Activated naive CD4-positive, alpha-beta T cell treated with anti-CD3 and anti-CD28 coated beads for 36 hours (primary cell): ENCODE measurements at regions not wholly inside any gene's neighbourhood (a gene's known extent, or its start where the extent isn't known, plus 50 kb on each side); places are given as distances from the start of the nearest gene placed in this dataset.

Source experiments
- CTCF ChIA-PET: fragments of 350-600 bp; sonication (Branson Sonifier 250); formaldehyde crosslinking; loops from one replicate; lab custom pipeline; 2021; ENCODE audit warnings: antibody characterized with exemption; lab: Charles Lee
- DNase-seq: peaks from one replicate; pipeline ENCODE4 v3.0.0-alpha.2; 2020
- H3K27ac Mint-ChIP-seq: one replicate; pipeline ENCODE4 v1.8.0; 2021; ENCODE audit warnings: mild to moderate bottlenecking, mixed read lengths
- H3K27me3 Mint-ChIP-seq: one replicate; pipeline ENCODE4 v1.8.0; 2021; ENCODE audit warnings: low read depth, mixed read lengths
- H3K36me3 Mint-ChIP-seq: one replicate; pipeline ENCODE4 v1.8.0; 2021; ENCODE audit warnings: low read depth, mixed read lengths
- H3K4me1 Mint-ChIP-seq: one replicate; pipeline ENCODE4 v1.8.0; 2021; ENCODE audit warnings: low read depth, mixed read lengths
- H3K4me3 Mint-ChIP-seq: one replicate; pipeline ENCODE4 v1.8.0; 2021; ENCODE audit warnings: mild to moderate bottlenecking, moderate library complexity, mixed read lengths
- H3K9me3 Mint-ChIP-seq: one replicate; pipeline ENCODE4 v1.8.0; 2021; ENCODE audit warnings: mixed read lengths
- intact Hi-C: fragments of 100-400 bp; cut with micrococcal nuclease; formaldehyde crosslinking; loops from one replicate; pipeline ENCODE4 v1.15.1; 2023

DNA sequence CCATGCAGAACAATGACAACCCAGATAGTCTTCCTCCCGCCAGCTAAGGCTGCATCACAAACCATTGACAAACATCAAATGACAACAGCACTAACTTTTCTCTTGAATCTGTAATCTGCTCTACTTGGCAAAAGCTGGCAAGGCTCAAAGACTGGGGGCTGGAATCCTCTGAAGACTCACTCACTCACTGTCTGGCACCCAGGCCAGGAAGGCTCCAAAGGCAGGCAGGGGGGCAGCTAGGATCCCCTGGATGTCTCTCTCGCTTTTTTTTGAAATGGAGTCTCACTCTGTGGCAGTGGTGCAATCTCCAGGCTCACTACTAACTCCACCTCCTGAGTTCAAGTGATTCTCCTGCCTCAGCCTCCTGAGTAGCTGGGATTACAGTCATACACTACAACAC is 159.7 kb upstream of the GPR26 start:
- intact Hi-C loops = no loop called here
- CTCF ChIA-PET = interaction anchor here (0.6 kb wide), 1 partner anchor 25 kb away, joined by 7 read pairs; no protein-coding TSS in a partner anchor

DNA sequence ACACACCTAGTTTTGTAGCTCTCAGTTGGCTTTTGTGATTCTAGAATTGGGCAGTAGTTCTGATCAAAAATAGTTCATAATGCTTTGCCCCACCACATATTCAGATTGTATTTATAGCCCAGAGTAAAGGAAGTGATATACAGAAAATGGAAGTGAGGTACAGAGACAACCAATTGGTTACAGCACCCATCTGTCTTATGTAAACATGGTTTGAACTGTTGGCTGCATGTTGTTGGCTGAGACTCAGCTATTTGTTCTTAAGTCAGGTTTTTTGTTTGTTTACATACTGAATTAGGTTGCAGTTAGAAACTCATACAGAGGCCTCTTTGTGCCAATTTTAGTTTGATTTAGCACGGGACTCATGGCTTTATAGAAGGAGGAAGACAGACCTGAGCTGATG is 158.9 kb upstream of the GPR26 start:
- H3K36me3 Mint-ChIP-seq = no peaks in the 10 kb centered on the region
- H3K4me3 Mint-ChIP-seq = no peak overlapping the region
- H3K27me3 Mint-ChIP-seq = no peaks in the 10 kb centered on the region
- no peak overlapping the region for H3K27ac Mint-ChIP-seq
- H3K4me1 Mint-ChIP-seq = no peaks in the 10 kb centered on the region
- intact Hi-C loops = no loop called here
- no peaks in the 10 kb centered on the region for H3K9me3 Mint-ChIP-seq
- CTCF ChIA-PET = no interaction called here
- no peak for DNase-seq

More for the DNA sequence above, 159.7 kb upstream of the GPR26 start:
- no peak overlapping the region for H3K4me3 Mint-ChIP-seq
- no peak overlapping the region for H3K27ac Mint-ChIP-seq
- H3K36me3 Mint-ChIP-seq = no peaks in the 10 kb centered on the region
- no peaks in the 10 kb centered on the region for H3K4me1 Mint-ChIP-seq
- H3K9me3 Mint-ChIP-seq = no peaks in the 10 kb centered on the region
- no peaks in the 10 kb centered on the region for H3K27me3 Mint-ChIP-seq
- DNase-seq = no peak

DNA sequence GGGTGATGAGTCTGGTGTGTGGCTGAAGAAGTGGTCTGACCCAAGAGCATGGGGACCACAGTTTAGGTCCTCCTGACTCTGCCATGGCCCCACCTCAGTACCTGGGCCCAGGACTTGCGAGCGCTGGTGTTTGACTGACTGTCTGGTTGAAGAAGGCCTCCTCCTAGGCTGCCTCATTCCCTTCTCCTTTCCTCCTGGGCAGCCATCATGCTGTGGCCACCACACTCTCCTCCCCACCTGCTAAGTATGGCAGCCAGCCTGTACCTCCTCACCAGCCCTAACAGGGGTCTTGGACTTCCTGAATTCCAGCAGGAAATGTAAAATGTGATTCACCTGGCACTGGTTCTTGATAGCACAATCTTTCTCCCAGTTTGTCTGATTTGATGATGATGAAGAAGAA is 156.8 kb upstream of the GPR26 start:
- Mint-ChIP-seq H3K36me3 (no peaks in the 10 kb centered on the region), H3K27ac (no peak overlapping the region), H3K4me3 (no peak overlapping the region), H3K27me3 (no peaks in the 10 kb centered on the region), H3K9me3 (no peaks in the 10 kb centered on the region), H3K4me1 (no peaks in the 10 kb centered on the region)
- DNase-seq = no peak
- intact Hi-C loops = no loop called here
- CTCF ChIA-PET = no interaction called here

DNA sequence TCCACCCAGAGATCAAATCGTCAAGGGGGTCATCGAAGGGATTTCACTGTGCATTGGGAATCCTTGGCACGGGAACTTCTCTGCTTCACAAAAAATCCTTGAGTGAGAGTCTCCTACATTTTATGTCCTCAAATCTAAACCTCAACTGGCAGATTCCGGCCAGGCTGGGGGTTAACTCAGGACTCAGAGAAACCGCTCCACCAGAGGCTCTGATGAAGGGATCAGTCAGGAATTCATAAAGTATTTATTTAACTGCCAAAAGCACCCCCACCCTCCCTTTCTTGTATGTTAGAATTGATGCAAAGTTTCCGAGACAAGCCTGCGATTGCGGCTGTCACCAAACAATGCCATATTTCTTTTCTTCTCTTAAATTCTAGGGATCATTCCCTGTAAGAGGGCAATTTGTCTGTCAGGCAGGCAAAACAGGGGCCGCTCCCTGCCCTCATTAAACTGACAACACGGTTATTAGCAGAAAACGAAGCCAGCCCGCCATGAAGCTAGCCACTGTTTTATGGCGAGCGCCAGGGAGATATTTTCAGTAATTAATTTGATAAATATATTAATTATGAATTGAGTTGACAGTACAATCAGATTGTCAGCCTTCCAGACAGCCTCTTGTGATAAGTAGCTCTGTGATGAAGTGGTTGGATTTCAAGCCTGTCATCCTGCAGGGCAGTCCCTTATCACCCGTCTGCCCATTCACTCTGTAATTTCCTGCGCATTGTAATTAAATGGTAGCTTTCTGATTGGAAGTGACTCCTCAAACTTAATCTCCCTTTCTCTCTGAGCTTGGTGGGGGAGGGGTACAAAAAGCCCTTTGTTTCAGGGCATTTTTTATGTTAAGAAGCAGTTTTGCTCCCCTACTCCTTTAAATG is 153.0 kb upstream of the GPR26 start:
- Mint-ChIP-seq H3K9me3 (no peaks in the 10 kb centered on the region), H3K4me1 (no peaks in the 10 kb centered on the region), H3K4me3 (no peak overlapping the region), H3K27me3 (peaks cover 2% of the 10 kb centered on the region), H3K36me3 (no peaks in the 10 kb centered on the region), H3K27ac (no peak overlapping the region)
- no peak for DNase-seq
- CTCF ChIA-PET = no interaction called here
- intact Hi-C loops = no loop called here

DNA sequence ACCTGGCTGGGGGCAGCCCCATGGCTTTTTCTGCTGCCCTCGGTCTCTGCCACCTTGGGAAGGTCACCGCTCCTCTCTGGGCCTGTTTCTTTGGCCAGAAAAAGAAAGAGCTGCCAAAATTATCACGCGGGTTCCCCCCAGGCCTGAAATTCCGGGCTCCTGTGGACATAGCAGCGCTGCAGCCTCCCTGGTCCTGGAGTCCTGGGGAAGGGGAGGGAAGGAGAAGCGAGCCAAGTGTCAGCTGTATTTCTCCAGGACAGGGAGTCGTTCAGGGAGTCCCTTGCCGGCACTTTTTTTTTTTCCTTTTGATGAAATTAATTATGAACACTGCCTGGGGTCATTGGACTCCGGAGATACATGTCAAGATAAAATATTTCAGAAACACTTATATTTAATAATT is 152.3 kb upstream of the GPR26 start:
- Mint-ChIP-seq H3K9me3 (no peaks in the 10 kb centered on the region), H3K36me3 (no peaks in the 10 kb centered on the region), H3K4me1 (no peaks in the 10 kb centered on the region), H3K4me3 (no peak overlapping the region), H3K27me3 (peaks cover 2% of the 10 kb centered on the region), H3K27ac (no peak overlapping the region)
- DNase-seq = no peak
- intact Hi-C loops = no loop called here
- CTCF ChIA-PET = no interaction called here

DNA sequence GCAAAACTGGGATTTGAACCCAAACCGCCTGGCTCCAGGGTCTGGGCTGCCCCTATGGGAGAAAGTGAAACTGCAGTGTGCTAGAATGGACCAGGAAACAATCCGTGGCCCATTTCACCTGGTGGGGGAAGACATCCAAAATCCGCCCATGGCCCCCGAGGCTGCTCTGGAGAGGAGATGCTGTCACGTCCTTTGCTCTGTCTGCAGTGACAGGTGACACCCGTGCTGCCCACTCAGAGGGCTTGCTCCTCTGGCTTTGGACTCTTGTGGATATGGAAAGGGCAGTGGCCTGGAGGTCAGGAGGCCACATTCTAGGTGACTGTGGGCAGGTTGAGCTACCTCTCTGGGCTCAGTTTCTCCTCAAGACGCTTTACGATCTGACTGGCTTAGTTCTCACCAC is 151.2 kb upstream of the GPR26 start:
- Mint-ChIP-seq H3K27me3 (peaks cover 4% of the 10 kb centered on the region), H3K4me1 (no peaks in the 10 kb centered on the region), H3K36me3 (no peaks in the 10 kb centered on the region), H3K9me3 (no peaks in the 10 kb centered on the region), H3K4me3 (no peak overlapping the region), H3K27ac (no peak overlapping the region)
- CTCF ChIA-PET = no interaction called here
- intact Hi-C loops = no loop called here
- no peak for DNase-seq

DNA sequence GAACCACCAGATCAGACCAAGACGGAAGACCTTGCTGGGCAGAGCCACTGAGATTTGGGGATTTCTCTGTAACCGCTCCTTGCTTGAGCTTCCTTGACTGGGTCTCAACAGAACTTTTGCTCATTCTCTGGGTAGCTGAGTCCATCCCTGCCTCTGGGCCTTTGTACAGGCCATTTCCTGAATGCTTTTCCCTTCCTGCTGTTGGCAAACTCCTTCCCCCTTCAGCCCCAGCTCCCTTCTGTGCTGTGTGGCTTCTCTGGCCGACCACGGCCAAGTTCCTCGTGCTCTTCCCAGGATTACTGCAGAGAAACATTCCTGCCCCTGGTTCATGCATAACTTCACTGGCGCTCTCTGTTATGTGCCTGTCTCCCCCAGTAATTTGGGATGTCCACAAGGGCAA is 150.5 kb upstream of the GPR26 start:
- DNase-seq = no peak
- CTCF ChIA-PET = interaction anchor here (0.6 kb wide), 1 partner anchor 17 kb away, joined by 3 read pairs; no protein-coding TSS in a partner anchor
- no peak overlapping the region for H3K27ac Mint-ChIP-seq
- no peaks in the 10 kb centered on the region for H3K36me3 Mint-ChIP-seq
- H3K4me3 Mint-ChIP-seq = no peak overlapping the region
- H3K27me3 Mint-ChIP-seq = peaks cover 4% of the 10 kb centered on the region
- H3K9me3 Mint-ChIP-seq = no peaks in the 10 kb centered on the region
- no peaks in the 10 kb centered on the region for H3K4me1 Mint-ChIP-seq
- intact Hi-C loops = no loop called here

DNA sequence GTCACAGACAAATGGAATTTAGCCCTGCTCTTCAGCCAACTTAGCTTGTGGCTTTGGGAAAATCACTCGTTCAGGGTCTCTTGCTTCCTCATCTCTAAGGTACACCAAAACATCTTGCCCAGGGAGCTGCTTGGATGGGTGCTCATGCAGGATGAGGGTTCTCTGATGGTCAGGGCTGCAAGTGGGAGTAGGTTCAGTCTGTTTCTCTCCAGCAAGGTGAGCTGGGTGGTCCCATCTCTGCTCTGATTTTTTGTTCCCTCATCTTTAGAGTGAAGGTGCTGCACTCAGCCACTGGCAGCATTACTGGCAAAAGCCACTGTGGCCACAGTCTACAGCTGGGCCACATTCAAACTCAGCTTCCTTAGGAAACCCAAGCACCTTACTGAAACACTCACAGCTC is 149.9 kb upstream of the GPR26 start:
- no peak for DNase-seq
- Mint-ChIP-seq H3K4me3 (no peak overlapping the region), H3K36me3 (no peaks in the 10 kb centered on the region), H3K27me3 (peaks cover 4% of the 10 kb centered on the region), H3K27ac (no peak overlapping the region), H3K9me3 (no peaks in the 10 kb centered on the region), H3K4me1 (no peaks in the 10 kb centered on the region)
- intact Hi-C loops = no loop called here
- CTCF ChIA-PET = interaction anchor here (0.6 kb wide), 1 partner anchor 16 kb away, joined by 3 read pairs; no protein-coding TSS in a partner anchor

DNA sequence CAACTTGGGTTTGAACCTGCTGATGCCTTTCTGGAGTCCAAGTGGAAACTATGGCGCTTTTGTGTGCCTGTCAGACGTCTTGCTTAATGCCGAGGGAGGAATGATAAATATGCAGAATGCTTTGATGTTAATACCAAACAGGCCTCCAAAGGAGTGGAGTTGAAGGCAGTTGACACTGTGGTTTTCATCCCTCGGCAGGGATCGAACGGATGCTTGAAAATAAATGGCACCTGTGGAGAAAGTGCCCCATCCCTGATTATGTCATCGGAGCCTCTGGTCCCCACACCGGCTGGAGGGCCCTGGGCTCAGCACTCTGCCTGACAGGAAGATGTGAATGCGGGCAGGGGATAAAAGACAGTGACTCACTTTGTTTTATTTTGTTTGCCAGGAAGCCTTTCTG is 148.7 kb upstream of the GPR26 start:
- CTCF ChIA-PET = no interaction called here
- Mint-ChIP-seq H3K36me3 (no peaks in the 10 kb centered on the region), H3K4me3 (no peak overlapping the region), H3K27ac (no peak overlapping the region), H3K27me3 (peaks cover 8% of the 10 kb centered on the region), H3K9me3 (no peaks in the 10 kb centered on the region), H3K4me1 (no peaks in the 10 kb centered on the region)
- DNase-seq = no peak
- intact Hi-C loops = no loop called here

DNA sequence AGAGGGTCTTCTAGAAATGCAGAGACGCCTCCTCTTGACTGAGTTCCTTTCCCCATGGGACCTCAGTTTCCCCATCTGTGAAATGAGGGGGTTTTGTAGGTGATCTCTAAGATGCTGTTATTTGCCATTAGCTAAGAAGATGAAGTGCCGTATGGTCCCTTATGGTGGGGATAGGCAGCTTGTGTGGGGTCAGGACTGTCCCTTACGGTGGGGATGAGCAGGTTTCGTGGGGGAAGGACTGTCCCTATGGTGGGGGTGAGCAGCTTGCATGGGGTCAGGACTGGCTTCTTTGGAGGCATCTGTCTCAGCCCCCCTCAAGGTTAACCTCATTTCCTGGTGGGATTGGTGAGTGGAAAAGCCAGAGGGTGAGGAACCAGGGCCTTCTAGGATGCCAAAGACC is 148.3 kb upstream of the GPR26 start:
- Mint-ChIP-seq H3K4me3 (no peak overlapping the region), H3K27me3 (peaks cover 12% of the 10 kb centered on the region), H3K36me3 (no peaks in the 10 kb centered on the region), H3K4me1 (no peaks in the 10 kb centered on the region), H3K27ac (no peak overlapping the region), H3K9me3 (no peaks in the 10 kb centered on the region)
- CTCF ChIA-PET = no interaction called here
- no peak for DNase-seq
- intact Hi-C loops = no loop called here

DNA sequence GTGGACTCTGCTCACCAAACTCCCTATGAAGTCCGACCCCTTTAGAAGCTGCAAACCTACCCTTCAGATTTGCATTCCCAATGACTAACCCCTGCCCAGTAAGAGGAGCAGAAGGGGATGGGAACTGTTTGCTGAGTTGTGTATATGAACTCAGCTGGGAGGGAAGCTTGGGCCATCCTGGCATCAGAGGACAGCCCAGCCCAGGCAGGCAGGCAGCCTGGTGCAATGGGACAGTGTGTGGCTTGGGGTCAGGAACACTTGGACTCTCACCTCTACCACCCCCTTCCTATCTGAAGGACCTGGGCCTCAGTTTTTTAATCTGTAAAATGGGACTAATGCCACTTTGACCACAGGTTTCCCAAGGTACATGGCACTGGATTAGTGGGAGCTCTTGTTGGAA is 147.4 kb upstream of the GPR26 start:
- Mint-ChIP-seq H3K4me3 (no peak overlapping the region), H3K27ac (no peak overlapping the region), H3K27me3 (peaks cover 12% of the 10 kb centered on the region), H3K36me3 (no peaks in the 10 kb centered on the region), H3K4me1 (no peaks in the 10 kb centered on the region), H3K9me3 (no peaks in the 10 kb centered on the region)
- CTCF ChIA-PET = no interaction called here
- intact Hi-C loops = no loop called here
- DNase-seq = no peak

DNA sequence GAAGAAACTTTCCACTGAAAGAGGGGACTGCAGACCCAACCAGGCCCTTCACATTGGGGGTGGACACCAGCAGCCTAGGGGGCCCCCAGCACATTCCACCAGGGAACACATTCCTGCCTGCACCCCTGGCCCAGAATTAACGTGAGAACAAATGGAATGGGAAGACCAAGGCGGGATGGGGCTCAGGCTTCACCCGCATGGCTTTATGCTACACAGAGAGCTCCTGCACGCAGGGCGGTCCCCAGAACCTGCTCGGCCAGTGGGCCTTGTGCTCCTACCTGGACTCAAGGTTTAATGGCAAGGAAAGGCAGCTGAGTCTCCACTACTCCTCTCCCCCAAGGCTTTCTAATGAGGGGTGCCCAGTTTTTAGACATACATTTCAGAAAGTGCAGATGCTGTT is 146.3 kb upstream of the GPR26 start:
- CTCF ChIA-PET = no interaction called here
- H3K27ac Mint-ChIP-seq = no peak overlapping the region
- no peak overlapping the region for H3K4me3 Mint-ChIP-seq
- no peaks in the 10 kb centered on the region for H3K4me1 Mint-ChIP-seq
- H3K27me3 Mint-ChIP-seq = peaks cover 15% of the 10 kb centered on the region
- intact Hi-C loops = no loop called here
- DNase-seq = no peak
- H3K9me3 Mint-ChIP-seq = no peaks in the 10 kb centered on the region
- H3K36me3 Mint-ChIP-seq = no peaks in the 10 kb centered on the region

DNA sequence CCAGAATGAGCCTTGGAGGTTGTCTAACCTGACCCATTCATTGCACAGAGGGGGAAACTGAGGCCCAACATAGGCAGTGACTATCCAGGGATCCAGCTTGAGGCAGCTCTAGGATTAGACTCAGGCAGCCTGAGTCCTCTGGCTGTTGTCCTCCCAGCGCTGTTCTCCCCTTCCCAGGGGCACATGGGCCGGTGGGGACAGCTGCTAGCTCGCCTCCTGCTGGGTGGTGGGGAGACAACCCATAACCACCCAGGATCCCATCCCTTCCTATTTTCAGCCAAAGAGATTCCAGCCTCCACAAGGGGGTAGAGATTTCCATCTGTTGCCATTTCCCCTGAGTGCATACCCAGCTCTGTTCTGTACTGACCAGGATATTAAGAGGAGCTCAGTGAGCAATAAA is 145.1 kb upstream of the GPR26 start:
- Mint-ChIP-seq H3K4me3 (no peak overlapping the region), H3K9me3 (no peaks in the 10 kb centered on the region), H3K4me1 (no peaks in the 10 kb centered on the region), H3K36me3 (no peaks in the 10 kb centered on the region), H3K27ac (no peak overlapping the region), H3K27me3 (peaks cover 15% of the 10 kb centered on the region)
- intact Hi-C loops = no loop called here
- no peak for DNase-seq
- CTCF ChIA-PET = no interaction called here
